Kidney (tissue), 13 donors: ENCODE measurements at regions not wholly inside any gene's neighbourhood (a gene's known extent, or its start where the extent isn't known, plus 50 kb on each side); places are given as distances from the start of the nearest gene placed in this dataset.

ENCODE experiments used
- DNase-seq, 5 donors: peaks; one replicate each; pipeline ENCODE4 v3.0.0-alpha.2; 2013 to 2020
- FAIRE-seq: peaks from 2 replicates; lab custom pipeline; 2012; peaks lifted over from hg19 to GRCh38; lab: Jason Lieb, UNC
- H3K27ac ChIP-seq, 2 donors: one replicate each; pipeline ENCODE4 v1.7.0; 2013; ENCODE audit warnings: low read depth in 2 of 2, low read length in 2 of 2, inconsistent platforms in 1 of 2
- H3K27me3 ChIP-seq: one replicate; pipeline ENCODE4 v1.7.1; 2013; ENCODE audit warnings: low read length, inconsistent platforms; ENCODE audit not compliant: control insufficient read depth, insufficient read depth
- H3K36me3 ChIP-seq, 3 donors: one replicate each; pipeline versions ENCODE4 v1.7.0 to v1.7.1; 2013; ENCODE audit warnings: low read length in 3 of 3, control low read depth in 1 of 3, inconsistent platforms in 1 of 3; ENCODE audit not compliant: insufficient read depth in 3 of 3, control insufficient read depth in 2 of 3
- H3K4me1 ChIP-seq, 3 donors: one replicate each; pipeline versions ENCODE4 v1.7.0 to v1.7.1; 2013; ENCODE audit warnings: low read length in 3 of 3, inconsistent platforms in 1 of 3, low read depth in 1 of 3; ENCODE audit not compliant: control insufficient read depth in 2 of 3, insufficient read depth in 2 of 3
- H3K4me3 ChIP-seq, 3 donors: one replicate each; pipeline versions ENCODE4 v1.7.0 to v1.8.1; 2013; ENCODE audit warnings: low read length in 3 of 3, control low read depth in 1 of 3, inconsistent platforms in 1 of 3
- H3K9ac ChIP-seq, 3 donors: one replicate each; pipeline versions ENCODE4 v1.7.0 to v1.7.1; 2013; ENCODE audit warnings: low read length in 3 of 3, control low read depth in 1 of 3, inconsistent platforms in 1 of 3
- H3K9me3 ChIP-seq, 3 donors: one replicate each; pipeline versions ENCODE4 v1.7.0 to v1.7.1; 2013; ENCODE audit warnings: low read length in 3 of 3, control low read depth in 1 of 3, inconsistent platforms in 1 of 3; ENCODE audit not compliant: control insufficient read depth in 2 of 3, insufficient read depth in 1 of 3
- intact Hi-C: fragments of 100-400 bp; cut with DNase I; formaldehyde crosslinking; loops from one replicate; pipeline ENCODE4 v1.11.1; 2022
- TF ChIP-seq, protein P1 (sequence below): IDR thresholded peaks from 3 replicates; pipeline ENCODE4 v1.5.1; 2012; ENCODE audit warnings: mild to moderate bottlenecking, moderate library complexity, borderline replicate concordance; ENCODE audit not compliant: insufficient read depth; ENCODE audit errors: extremely low read depth
- donor health status: control.
- donor health status: control.
- donor health status: control.
- donor health status: control.
- donor health status: control.
- donor health status: DM: yes; HTN: yes; CAD: no.
- donor health status: Normal renal cell carcinoma (clear cell type).

DNA sequence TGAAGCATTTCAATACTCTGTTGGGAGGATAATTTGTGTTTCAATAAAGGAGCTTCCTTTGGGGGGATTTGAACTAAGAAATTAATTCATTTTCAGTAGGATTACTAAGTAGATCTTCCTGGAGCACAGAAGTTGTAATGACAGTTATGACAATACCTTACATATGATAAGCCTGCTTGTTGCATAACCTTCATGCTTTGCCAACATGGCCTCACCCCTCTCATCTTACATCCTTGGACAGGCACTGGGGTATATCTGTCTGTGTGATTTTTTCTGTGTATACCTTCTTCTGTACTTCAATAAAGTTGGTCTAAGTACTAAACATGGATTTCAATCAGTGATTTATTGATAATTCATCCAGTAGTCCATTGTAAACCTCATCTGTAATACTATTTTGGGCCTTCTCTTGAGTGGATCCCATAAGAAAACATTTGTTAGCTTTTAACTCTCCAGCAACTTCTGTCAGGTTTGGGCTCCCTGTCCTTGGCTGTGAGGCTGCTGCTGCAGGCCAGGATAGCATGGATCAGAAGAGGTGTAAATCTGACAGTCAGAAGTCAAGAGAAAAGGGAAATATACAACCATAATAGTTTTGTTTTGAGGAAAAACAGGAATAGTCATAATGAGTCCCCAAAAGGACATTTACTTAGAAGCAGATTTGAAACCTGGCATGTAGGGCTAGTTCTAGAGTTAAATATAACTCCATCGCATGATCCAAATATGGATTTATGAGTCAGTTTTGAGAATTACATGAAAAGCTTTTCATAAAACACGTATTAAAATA, 422.2 kb downstream of the KLF5 start:
- no peaks in the 10 kb centered on the region for H3K4me1 ChIP-seq
- H3K27ac ChIP-seq = no peak overlapping the region
- H3K9ac ChIP-seq = no peak overlapping the region
- H3K9me3 ChIP-seq = no peaks in the 10 kb centered on the region
- H3K4me3 ChIP-seq = no peak overlapping the region
- DNase-seq = no peak
- TF ChIP-seq, protein P1, sequence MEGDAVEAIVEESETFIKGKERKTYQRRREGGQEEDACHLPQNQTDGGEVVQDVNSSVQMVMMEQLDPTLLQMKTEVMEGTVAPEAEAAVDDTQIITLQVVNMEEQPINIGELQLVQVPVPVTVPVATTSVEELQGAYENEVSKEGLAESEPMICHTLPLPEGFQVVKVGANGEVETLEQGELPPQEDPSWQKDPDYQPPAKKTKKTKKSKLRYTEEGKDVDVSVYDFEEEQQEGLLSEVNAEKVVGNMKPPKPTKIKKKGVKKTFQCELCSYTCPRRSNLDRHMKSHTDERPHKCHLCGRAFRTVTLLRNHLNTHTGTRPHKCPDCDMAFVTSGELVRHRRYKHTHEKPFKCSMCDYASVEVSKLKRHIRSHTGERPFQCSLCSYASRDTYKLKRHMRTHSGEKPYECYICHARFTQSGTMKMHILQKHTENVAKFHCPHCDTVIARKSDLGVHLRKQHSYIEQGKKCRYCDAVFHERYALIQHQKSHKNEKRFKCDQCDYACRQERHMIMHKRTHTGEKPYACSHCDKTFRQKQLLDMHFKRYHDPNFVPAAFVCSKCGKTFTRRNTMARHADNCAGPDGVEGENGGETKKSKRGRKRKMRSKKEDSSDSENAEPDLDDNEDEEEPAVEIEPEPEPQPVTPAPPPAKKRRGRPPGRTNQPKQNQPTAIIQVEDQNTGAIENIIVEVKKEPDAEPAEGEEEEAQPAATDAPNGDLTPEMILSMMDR = no peak
- no peaks in the 10 kb centered on the region for H3K27me3 ChIP-seq
- H3K36me3 ChIP-seq = no peaks in the 10 kb centered on the region
- no peak for FAIRE-seq
- intact Hi-C loops = no loop called here

DNA sequence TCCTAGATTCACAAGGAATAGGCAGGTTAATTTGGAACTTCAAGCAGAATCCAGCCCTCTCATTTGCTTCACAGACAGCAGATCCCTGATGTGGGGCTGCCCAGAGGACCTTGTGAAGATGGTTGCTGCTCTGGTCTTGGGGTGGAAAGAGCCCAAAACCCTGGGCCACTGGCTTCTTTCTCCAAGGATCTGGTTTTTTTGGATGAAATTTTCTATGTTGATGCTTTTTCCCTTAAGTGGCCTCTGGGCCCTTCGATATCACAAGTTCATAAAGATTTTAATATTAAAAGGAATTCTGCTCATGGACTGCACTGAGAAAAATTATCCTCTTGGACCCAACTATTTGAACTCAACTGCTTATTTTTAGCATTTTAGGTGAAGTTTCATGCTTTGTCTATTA, 421.1 kb downstream of the KLF5 start:
- Histone ChIP-seq H3K27me3 (no peaks in the 10 kb centered on the region), H3K4me1 (no peaks in the 10 kb centered on the region), H3K9ac (no peak overlapping the region), H3K9me3 (no peaks in the 10 kb centered on the region), H3K36me3 (no peaks in the 10 kb centered on the region), H3K27ac (no peak overlapping the region), H3K4me3 (no peak overlapping the region)
- no peak for DNase-seq
- FAIRE-seq = no peak
- TF ChIP-seq, protein P1 = no peak
- intact Hi-C loops = no loop called here

DNA sequence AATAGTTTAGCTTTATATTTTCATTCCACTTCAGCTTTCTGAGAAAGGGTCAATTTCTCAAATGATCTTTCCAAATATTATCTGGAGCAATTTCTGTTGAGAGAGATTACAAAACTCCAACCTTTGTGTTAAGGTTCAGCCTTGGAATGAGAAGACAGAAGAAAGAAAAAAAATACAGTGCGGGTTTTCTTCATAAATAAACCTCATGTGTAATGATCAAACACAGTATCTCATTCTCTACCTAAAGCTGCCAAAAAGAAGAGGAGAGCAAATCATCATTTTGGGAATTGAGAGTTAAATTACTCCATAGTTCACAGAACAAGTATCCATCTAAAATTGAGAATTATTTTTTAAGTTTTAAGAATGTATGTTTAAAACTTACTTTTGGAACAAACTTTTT, 420.5 kb downstream of the KLF5 start:
- FAIRE-seq = no peak
- DNase-seq = no peak

More for the DNA sequence above, 420.5 kb downstream of the KLF5 start:
- Histone ChIP-seq H3K27ac (no peak overlapping the region), H3K9me3 (no peaks in the 10 kb centered on the region), H3K9ac (no peak overlapping the region), H3K4me1 (no peaks in the 10 kb centered on the region), H3K4me3 (no peak overlapping the region), H3K27me3 (no peaks in the 10 kb centered on the region), H3K36me3 (no peaks in the 10 kb centered on the region)
- TF ChIP-seq, protein P1 = no peak
- intact Hi-C loops = no loop called here
